ENCODE measurements at regions not wholly inside any gene's neighbourhood (a gene's known extent, or its start where the extent isn't known, plus 50 kb on each side); places are given as distances from the start of the nearest gene placed in this dataset.
"Not testable (repeated sequence)": the region's sequence is repeated elsewhere in the genome, so short reads cannot be mapped to it uniquely, and the experiment has no call there.

DNA sequence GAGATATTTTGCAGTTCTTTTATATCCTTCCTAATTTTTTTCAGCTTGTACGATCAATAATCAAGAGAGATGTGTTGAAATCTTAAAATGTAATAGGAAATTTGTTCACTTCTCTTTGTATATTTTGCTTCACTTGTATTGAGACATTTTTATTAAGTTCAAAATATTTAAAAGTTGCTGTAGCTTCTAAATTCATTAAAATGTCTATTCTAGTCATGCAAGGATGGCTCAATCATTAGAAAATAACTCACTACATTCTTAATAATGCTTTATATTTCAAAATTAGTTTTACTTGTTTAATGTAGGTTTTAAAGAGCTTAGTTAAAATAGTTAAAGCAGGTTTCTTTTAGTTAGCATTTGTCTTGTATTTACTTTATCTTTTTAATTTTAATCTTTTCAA, 308.4 kb downstream of the CYRIA start:
- no peak for DNase-seq

DNA sequence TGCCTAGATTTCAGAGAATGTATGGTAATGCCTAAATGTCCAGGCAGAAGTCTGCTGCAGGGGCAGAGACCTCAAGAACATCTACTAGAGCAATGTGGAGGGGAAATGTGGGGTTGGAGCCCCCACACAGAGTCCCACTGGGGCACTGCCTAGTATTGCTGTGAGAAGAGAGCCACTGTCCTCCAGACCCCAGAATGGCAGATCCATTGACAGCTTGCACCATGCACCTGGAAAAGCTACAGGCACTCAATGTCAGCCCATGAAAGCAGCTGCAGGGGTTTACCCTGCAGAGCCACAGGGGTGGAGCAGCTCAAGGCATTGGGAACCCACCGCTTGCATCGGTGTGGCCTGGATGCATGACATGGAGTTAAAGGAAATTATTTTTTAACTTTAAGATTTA, 314.1 kb downstream of the CYRIA start:
- DNase-seq = no peak

DNA sequence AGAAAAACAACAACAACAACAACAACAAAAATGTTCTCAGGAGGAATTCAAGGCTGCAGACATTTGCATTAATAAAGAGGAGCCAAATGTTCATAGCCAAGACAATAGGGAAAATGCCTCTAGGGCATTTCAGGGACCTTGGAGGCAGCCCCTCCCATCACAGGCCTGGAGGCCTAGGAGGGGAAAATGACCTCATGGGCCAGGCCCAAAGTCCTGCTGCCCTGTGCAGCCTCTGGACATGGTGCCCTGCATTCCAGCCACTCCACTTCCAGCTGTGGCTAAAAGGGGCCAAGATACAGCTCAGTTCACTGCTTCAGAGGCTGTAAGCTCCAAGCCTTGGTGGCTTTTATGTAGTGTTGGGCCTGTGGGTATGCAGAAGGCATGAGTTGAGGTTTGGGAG, 314.5 kb downstream of the CYRIA start:
- no peak for DNase-seq

DNA sequence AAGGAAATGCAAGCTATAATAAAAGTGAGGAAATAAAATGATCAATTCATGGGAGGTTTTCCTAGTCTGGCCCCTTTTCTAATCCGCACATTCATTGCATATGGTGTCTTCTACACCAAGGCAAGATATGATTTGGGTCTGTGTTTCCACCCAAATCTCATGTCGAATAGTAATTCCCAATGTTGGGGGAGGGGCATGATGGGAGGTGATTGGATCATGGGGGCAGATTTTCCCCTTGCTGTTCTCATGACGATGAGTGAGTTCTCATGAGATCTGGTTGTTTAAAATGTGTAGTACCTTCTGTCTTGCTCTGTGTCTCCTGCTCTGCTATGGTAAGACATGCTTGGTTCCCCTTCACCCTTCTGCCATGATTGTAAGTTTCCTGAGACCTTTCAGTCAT, 315.4 kb downstream of the CYRIA start:
- DNase-seq = no peak

DNA sequence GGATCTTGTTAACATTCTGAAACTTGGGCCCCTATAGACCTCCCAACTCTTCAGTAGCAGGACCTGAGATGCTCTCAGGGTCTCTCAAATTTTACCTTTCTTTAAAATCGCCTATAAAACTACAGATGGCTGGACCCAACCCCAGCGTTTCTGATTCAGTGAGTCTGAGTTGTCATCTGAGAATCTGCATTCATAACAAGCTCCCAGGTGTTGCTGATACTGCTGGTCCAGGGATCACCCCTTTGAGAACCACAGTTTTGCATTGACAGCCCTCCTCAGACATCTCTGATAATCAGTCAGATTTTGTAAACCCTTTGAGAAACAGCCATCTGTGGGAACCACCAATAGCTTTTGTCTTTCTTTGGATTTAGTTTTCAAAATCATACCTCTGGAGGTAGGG, 315.8 kb downstream of the CYRIA start:
- no peak for DNase-seq

DNA sequence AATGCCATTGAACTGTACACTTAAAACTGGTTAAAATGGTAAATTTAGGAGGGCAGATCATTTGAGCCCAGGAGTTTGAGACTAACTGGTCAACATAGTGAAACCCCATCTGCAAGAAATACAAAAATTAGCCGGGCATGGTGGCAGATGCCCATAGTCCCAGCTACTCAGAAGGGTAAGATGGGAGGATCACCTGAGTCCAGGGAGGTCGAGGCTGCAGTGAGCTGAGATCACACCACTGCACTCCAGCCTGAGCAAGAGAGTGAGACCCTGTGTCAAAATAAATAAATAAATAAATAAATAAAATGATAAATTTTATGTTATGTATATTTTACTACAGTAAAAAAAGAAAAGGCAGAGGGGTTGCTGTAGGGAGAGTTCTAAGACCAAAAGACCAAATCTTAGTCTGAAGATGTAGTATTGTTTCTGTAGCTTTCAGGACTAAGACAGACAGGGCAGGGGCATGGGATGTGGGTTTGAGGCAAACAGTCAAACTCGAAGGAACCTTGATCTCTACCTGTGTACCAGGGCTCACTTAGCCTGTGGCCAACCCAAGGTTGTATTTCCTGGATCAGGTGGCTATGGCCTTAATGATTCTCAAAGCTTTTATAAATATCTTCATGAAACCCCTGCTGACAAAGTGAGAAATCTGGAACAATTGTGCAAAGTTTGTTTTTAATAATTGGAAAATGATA, 316.7 kb downstream of the CYRIA start:
- no peak for DNase-seq

DNA sequence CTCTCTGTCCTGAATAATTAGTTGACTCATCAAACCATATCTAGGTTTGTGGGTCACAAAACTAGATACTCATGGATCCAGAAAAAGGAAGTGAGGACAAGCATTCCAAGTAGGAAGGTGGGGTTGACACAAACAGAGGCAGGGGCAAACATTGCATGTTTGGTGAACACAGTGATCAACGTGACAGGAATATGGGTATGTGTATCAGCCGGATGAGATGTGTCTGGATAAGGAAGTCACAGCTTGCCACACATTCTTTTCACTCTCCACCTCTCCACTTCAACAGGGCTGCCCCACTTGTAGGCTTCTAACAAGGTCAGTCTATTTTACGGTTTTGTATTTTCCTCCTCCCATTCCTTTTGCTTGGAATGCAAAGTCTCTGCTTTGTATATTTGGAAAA, 319.0 kb downstream of the CYRIA start:
- no peak for DNase-seq

DNA sequence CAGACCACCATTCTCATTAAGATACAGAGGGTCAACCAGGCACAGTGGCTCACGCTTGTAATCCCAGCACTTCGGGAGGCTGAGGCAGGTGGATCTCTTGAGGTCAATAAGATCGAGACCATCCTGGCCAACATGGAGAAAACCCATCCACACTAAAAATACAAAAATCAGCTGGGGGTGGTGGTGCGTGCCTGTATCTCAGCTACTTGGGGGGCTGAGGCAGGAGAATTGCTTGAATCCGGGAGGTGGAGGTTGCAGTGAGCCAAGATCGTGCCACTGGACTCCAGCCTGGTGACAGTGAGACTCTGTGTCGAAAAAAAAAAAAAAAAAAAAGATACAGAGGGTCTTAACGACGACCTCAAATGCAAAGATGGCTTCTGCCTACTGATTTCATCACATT, 320.4 kb downstream of the CYRIA start:
- DNase-seq = not testable (repeated sequence)

DNA sequence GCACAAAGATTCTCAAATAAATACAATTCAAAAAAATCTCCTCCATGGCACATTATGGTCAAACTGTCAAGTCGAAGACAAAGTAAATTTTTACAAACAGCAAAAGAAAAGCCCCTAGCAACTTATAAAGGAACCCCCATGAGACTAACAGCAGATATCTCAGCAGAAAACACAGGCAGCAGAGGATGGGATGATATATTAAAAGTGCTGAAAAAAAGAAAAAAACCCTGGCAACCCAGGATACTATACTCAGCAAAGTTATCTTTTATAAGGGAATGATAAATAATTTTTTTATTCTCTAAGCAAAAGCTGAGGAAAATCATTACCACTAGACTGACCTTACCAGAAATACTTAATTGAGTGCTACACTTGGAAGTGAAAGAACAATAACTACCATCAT, 326.4 kb downstream of the CYRIA start:
- no peak for DNase-seq

DNA sequence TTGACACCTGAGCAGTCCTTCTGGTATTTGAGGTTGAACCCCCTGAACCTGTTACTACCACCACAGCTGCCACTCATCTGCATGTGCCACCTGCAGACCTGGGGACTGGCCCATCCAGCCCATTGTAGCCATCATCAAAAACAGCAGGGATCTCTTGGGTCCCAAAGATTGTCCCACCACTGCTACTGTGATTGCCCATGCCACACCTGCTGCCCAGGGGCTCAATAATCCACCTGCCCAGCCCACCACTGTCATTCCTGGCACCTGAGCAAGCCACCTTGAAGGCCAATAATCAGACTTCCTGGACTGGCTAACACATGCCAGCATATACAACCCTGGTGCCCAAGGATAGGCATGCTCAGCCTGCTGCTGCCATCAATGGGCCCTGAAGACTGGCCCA, 327.6 kb downstream of the CYRIA start:
- DNase-seq = no peak

DNA sequence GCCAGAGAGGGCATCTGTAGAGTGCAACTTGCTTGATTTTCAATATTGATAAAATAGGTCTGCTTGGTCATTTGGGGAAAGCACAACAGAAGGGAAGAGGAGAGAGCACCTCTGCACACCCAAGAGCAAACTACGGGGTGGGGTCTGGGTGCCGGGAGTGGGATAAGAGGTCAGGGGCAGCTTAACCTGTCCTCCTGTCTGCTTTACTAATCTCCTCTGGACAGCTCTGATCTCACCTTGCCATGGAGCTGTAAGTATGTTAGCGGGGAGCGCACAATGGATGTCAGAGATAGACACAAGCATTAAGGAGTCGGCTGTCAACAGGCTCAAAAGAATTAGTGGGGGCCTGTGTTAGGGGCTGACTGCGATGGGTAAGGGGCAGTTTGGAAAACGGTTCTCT, 328.7 kb downstream of the CYRIA start:
- no peak for DNase-seq

DNA sequence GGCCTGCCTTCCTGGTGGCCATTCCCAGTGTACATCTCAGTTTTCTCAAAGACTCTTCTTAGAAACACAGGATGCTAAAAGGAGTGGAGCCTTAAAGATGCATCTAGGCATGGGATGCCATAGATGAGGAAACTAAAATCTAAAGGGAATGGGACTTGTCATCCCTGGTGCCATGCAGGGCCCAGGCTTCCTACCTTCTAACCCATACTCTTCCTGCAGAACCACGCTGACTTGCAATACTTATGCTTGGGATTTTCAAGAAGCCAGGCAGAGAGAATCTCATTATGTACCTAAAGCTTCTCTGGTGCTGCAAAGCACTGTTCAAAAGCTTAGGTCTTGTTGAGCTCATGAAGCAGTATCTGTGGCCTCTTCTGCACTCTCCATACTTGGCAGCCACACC, 329.1 kb downstream of the CYRIA start:
- no peak for DNase-seq

DNA sequence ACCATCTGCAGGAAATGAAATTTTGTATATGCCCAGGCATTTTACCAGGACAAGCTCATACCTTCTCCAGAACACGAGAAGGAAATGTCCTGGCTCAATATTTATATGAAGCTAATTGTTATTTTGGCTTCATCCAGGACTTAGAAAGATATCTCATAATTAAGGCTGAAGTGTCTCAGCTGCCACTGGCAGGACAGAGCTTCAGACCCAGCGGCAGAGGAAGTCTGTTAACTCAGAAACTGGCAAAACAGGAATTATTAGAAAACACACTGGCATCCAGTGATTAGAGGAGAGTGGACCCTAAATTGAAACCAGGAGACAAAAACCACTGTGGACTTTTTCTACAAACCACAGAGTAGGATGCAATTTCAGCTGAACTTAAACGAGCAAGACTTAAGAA, 329.7 kb downstream of the CYRIA start:
- no peak for DNase-seq

DNA sequence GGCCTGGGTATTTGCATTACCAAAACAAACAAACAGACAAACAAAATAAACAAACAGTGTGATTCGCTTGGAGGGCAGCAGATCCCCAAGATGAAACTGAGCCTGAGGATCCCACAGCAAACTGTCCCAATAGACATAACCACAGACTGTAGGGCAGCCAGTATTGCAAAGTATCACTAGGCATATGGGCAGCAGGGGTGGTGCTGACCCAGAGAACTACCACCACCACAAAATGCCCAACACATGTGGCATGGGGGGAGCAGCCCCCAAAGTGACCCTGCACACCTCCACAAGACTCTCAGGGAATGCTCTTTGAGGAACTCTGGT, 330.1 kb downstream of the CYRIA start:
- no peak for DNase-seq

DNA sequence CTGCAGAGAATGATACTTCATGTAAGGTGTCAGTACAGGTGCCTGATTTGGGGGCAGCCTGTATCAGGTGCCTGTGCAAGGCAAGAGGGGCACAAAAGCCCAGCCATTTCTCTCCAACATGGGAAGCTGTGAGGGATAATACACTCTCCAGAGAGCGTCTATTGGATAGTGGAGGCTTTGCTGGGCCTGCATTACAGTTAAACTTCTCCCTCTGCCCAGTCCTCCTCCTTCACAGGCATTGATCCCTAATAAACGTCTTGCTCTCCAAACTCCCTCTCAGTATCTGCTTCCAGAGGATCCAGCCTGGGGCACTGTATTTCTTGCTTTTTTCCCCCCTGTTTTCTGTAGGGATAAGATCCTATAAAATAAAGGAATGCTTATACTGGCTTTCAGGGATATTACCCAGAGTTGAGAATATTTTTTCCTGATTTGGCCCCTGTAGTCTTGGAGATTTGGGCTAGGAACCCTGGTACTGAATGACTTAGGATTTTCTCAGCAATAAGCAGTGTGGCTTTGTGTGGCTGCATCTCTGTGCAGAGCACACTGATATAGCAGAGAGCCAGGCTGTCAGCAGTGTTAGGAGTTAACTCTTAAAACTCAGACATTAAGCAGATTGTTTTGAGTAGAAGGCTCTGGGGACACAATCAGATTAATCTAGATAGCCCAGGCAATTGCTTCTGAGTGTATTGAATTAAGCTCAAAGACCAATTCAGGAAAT, 330.6 kb downstream of the CYRIA start:
- DNase-seq = no peak

DNA sequence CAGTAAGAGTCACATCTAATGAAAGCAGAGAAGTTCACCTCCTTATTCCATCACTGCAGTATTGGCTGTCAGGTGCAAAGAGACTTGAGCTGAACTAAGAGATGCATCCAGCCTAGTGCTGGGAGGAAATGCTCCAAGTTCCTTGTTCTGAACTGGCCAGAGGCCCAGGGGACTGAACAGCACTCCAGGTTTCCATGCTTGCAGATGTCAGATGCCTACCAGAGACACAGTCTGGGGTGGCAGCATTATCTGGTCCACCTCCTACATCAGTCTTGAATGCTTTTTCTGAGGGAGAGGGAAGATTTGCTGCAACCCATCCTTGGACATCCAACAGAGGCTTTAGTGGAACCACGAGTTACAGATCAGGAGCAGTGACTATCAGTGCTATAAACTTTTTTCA, 331.3 kb downstream of the CYRIA start:
- no peak for DNase-seq

DNA sequence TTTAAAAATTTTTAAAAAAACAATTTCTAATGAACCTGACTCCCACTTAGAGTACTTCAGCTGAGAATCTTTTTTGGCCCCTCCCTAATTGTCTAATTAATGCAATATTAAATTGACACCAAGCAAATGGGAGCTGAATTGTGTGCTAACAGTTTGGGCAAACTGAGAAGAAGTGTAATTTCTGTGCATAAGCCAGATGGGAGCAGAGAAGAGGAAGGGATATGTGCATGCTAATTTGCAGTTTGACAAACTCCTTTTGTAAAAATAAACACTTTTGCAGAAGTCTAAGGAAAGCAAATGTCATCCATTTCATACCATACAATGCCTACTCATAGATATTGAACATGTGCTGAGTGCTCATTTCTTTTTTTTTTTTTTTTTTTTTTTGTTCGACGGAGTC, 332.0 kb downstream of the CYRIA start:
- DNase-seq = no peak

DNA sequence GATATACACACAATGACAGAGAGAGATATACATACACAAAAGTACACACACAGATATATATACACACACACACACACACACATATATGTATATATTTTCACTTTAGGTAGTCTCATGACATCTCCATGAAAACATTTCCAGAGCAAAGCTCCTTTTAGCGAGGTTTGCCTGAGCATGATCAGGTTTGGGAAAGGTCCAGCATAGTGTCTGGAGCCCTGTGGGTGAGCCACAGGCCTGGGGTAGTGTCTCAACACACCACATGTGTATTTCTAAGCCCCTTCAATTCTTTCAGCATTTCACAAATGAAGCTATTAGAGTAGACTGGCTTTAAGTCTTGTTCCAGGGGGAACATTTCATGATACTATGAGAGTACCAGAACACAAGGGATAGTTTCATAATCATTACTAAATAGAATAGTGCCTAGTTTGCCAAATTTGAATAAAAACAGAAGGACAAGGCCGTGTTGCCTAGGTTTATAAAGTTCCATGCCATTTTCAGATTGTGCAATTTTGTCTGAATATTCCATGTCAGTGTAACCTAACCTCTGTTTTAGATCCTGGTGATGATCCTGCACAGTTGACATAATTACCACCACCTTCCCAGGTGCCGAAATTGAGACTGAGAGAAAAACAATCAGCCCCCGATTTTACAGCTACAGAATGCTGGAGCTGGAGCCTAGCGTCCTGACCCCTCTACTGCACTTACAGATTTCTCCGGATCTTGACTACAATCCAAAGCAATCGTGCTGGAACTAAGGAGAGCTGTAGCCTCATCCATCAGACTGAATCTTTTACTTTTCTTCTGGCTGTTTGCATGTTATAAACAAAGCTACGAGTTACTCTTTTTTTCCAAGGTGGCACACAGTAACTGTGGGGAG, 332.7 kb downstream of the CYRIA start:
- no peak for DNase-seq

DNA sequence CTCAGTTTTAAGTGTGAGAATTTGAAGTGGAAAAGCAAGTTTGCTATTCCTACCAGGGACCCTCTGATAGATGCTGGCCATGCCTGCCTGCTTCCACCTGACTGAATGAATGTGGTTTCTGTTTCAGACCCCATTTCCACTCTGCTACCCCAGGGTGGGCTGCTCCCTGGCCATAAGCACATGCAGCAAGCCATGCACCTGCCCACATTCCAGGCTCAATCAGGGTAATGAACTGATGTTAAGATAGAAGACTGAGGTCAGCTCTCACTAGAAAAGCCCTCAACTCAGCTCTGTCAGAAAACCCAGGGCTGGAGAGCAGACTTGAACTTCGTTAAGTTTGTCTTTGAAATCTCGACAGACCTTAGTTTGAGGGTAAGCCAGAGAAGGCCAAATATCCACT, 333.9 kb downstream of the CYRIA start:
- DNase-seq = no peak

DNA sequence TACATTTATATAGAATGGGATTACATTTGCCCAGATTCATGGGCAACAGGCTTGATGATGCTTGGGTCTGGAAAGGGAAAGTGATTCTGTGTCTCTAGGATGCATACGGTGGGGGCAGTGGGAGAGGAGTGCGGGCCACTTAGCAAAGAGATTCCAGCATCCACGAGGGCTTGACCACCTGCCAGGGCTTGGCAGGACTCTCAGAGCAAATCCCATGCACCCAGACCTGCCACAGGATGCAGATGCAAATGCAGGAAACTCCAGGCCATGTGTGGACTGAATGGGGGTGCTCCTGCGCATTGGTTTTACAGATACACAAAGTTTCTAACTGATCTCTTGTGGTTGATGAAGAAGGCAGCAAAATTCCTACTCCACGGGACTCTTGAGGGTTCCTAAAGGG, 334.7 kb downstream of the CYRIA start:
- DNase-seq = no peak

DNA sequence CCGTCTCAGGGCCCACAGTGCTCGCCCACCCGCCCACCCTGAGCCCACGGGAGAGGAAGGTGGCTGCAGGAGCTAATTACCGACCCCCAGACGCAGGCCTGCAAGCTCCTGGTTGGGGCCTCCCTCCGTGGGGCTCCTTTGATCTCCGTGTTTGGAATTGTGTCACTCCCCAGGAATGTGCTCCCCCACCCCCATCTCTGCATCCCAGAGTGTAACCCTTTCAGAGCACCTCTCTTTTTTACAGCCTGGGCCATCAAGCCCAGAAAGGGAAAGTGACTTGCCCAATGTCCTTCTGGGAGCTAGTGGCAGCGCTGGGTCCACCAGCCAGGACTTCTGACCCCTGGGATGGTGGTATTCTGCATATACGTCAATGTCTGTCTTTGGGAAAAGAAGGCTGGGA, 335.1 kb downstream of the CYRIA start:
- no peak for DNase-seq

DNA sequence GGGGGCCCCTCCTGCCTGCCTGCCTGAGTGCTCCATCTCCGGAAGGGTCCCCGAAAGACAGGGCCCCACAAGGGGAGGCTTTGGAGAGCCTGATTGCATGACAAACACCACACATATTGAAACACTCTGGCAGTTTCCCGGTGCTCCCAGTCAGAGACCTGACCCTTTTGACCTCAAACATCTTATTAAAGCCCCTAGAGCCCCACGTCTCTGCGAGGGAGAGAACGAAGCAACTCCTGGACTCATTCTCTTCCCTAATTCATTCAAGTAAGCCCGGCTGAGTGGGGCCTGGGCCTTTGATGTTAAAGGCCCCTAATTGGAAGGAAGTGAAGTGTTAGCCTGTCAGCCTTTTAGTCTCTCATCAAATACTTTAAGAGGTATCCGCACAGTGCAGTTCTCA, 335.6 kb downstream of the CYRIA start:
- DNase-seq = no peak

DNA sequence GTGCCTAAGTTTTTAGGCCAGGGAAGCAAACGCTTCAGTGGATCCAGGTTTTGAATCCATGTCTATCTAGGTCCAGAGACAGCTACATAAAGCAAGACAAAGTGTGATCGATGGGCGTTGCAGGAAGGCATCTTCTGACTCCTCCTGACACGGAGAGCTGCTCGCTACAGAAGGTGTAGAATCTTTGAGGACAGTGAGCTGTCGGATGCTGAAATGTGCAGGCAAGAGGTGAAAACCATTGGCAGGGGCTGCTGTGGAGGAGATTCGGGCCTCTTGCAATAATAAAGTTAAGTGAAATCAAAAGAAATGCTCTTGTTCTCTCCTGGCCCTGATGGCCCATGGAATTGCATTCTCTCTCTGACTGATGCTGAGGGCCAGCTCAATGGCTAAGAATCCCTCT, 336.2 kb downstream of the CYRIA start:
- DNase-seq = no peak

DNA sequence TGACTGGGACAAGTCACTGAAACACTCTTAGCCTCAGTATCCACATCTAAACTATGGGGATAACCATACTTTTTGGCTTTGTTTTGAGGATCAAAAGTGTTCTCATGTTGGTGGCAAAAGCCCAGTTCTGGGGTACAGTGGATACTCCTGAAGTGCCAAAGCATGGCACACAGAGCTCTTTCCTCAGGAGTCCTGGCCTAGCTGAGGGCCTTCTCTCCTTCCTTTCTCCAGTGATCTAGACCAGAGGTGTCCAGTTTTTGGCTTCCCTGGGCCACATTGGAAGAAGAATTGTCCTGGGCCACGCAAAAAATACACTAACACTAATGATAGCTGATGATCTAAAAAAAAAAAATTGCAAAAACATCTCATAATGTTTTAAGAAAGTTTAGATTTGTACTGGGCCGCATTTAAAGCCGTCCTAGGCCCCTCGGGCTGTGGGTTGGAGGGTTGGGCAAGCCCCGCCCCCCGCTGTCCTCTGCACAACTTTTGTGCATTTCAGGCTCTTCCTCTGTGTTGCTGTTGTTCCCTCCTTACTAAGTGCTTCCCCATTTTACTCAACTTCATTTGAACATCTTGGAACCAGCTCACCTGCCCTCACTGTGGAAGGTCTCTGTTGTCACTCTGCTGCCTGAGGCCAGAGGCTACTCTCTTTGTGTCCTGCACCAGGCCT, 337.0 kb downstream of the CYRIA start:
- no peak for DNase-seq
